GM12878 (cell line): ENCODE measurements at regions not wholly inside any gene's neighbourhood (a gene's known extent, or its start where the extent isn't known, plus 50 kb on each side); places are given as distances from the start of the nearest gene placed in this dataset.

Source experiments
- ATAC-seq: fragments of 200-7000 bp; cut with Tn5 transposase; 3 replicates; pipeline ENCODE4 v1.9.1; 2020; ENCODE audit warnings: mild to moderate bottlenecking, moderate library complexity
- BruUV-seq: library from RNA; stranded (reverse); fragments of 400-500 nt; replicated peaks from 2 replicates; lab custom pipeline; 2021; lab: Mats Ljungman, UMichigan
- CTCF ChIA-PET: fragments of 300-600 bp; sonication (Branson Sonifier 250); formaldehyde crosslinking; extraction: SDS; loops from one replicate; lab custom pipeline; 2021; ENCODE audit warnings: inconsistent platforms; lab: Yijun Ruan, JAX
- POLR2A ChIA-PET: fragments of 350-600 bp; formaldehyde crosslinking; extraction: SDS; loops from one replicate; lab custom pipeline; 2021; ENCODE audit warnings: inconsistent platforms; lab: Charles Lee
- RAD21 ChIA-PET: fragments of 300-600 bp; sonication (Branson Sonifier 250); formaldehyde crosslinking; loops from one replicate; lab custom pipeline; 2023; ENCODE audit warnings: antibody characterized with exemption; ENCODE audit not compliant: unreplicated experiment; lab: Charles Lee
- SMC1A ChIA-PET: fragments of 300-600 bp; sonication (Branson Sonifier 250); formaldehyde crosslinking; loops from one replicate; lab custom pipeline; 2023; ENCODE audit not compliant: unreplicated experiment, uncharacterized antibody; lab: Charles Lee
- DNase-seq: peaks from one replicate; pipeline ENCODE4 v3.0.0-alpha.2; 2011; ENCODE audit warnings: low read depth, low spot score
- FAIRE-seq: peaks from 3 replicates; lab custom pipeline; 2011; peaks lifted over from hg19 to GRCh38; lab: Jason Lieb, UNC
- H2AFZ ChIP-seq: 2 replicates; pipeline ENCODE4 v1.6.0; 2011; ENCODE audit warnings: low read depth, low read length, control low read depth; ENCODE audit not compliant: control insufficient read depth
- H3K27ac ChIP-seq: 2 replicates; pipeline ENCODE4 v1.5.1; 2011; ENCODE audit warnings: control low read depth; ENCODE audit not compliant: control insufficient read depth, insufficient read depth
- H3K27me3 ChIP-seq, 2 experiments: replicated peaks in 1 of 2; 2 replicates each; pipeline versions ENCODE4 v1.6.0 to v1.6.1; 2011; ENCODE audit warnings: low read length in 1 of 2; ENCODE audit not compliant: control insufficient read depth in 2 of 2, insufficient read depth in 2 of 2
- H3K36me3 ChIP-seq, 2 experiments: 2 replicates each; pipeline ENCODE4 v1.5.1; 2011; ENCODE audit warnings: low read length in 1 of 2; ENCODE audit not compliant: control insufficient read depth in 2 of 2, insufficient read depth in 2 of 2
- H3K4me1 ChIP-seq: 2 replicates; pipeline ENCODE4 v1.6.1; 2011; ENCODE audit warnings: mild to moderate bottlenecking, low read length, moderate library complexity, mixed read lengths; ENCODE audit not compliant: control insufficient read depth, insufficient read depth
- H3K4me2 ChIP-seq: 2 replicates; pipeline ENCODE4 v1.6.0; 2011; ENCODE audit warnings: control low read depth; ENCODE audit not compliant: control insufficient read depth, insufficient read depth
- H3K4me3 ChIP-seq: fragments of 200-600 bp; sonication (generic); 2 replicates; pipeline ENCODE4 v1.5.1; 2016
- H3K79me2 ChIP-seq: 2 replicates; pipeline ENCODE4 v1.6.0; 2011; ENCODE audit warnings: low read length; ENCODE audit not compliant: control insufficient read depth, insufficient read depth
- H3K9ac ChIP-seq: 2 replicates; pipeline ENCODE4 v1.8.0; 2011; ENCODE audit warnings: low read length, control low read depth, mixed read lengths; ENCODE audit not compliant: control insufficient read depth, insufficient read depth
- H3K9me3 ChIP-seq: replicated peaks from 3 replicates; pipeline ENCODE4 v1.5.1; 2011; ENCODE audit warnings: mild to moderate bottlenecking, low read length; ENCODE audit not compliant: control insufficient read depth, insufficient read depth
- H4K20me1 ChIP-seq: 2 replicates; pipeline ENCODE4 v1.6.0; 2011; ENCODE audit not compliant: control insufficient read depth, insufficient read depth
- BCL11A ChIP-seq: IDR thresholded peaks from 2 replicates; pipeline ENCODE4 v1.6.1; 2011; ENCODE audit warnings: low read depth, low read length
- CBFB ChIP-seq: IDR thresholded peaks from 2 replicates; pipeline ENCODE4 v1.6.1; 2016; ENCODE audit warnings: antibody characterized with exemption, low read depth
- EED ChIP-seq: sonication (generic); IDR thresholded peaks from 2 replicates; pipeline ENCODE4 v1.6.1; 2016; ENCODE audit warnings: antibody characterized with exemption, low read depth
- GABPA ChIP-seq: IDR thresholded peaks from 2 replicates; pipeline ENCODE4 v1.6.1; 2014; ENCODE audit warnings: antibody characterized with exemption, low read depth, mild to moderate bottlenecking, inconsistent platforms
- HDGF ChIP-seq: fragments of 450-650 bp; IDR thresholded peaks from 2 replicates; pipeline ENCODE4 v1.6.1; 2016; ENCODE audit warnings: antibody characterized with exemption
- KLF5 ChIP-seq: fragments of 450-650 bp; IDR thresholded peaks from 2 replicates; pipeline ENCODE4 v1.6.1; 2014; ENCODE audit warnings: mild to moderate bottlenecking; ENCODE audit not compliant: partially characterized antibody
- NFXL1 ChIP-seq: fragments of 450-650 bp; IDR thresholded peaks from 2 replicates; pipeline ENCODE4 v1.6.1; 2017; ENCODE audit warnings: antibody characterized with exemption, mild to moderate bottlenecking, borderline replicate concordance
- PAX5 ChIP-seq: IDR thresholded peaks from 2 replicates; pipeline ENCODE4 v1.6.1; 2011; ENCODE audit warnings: low read depth, low read length, borderline replicate concordance
- PML ChIP-seq: IDR thresholded peaks from 2 replicates; pipeline ENCODE4 v1.6.1; 2012; ENCODE audit warnings: low read length, inconsistent platforms
- POLR2AphosphoS2 ChIP-seq: IDR thresholded peaks from 2 replicates; pipeline ENCODE4 v1.6.1; 2011; ENCODE audit warnings: low read depth, mild to moderate bottlenecking, low read length, improper control_type of control experiment, moderate library complexity
- RAD51 ChIP-seq: fragments of 450-650 bp; IDR thresholded peaks from 2 replicates; pipeline ENCODE4 v1.6.1; 2016; ENCODE audit warnings: moderate library complexity, mild to moderate bottlenecking, inconsistent platforms
- SREBF2 ChIP-seq: IDR thresholded peaks from 2 replicates; pipeline ENCODE4 v1.6.1; 2012; ENCODE audit warnings: mild to moderate bottlenecking, low read length
- TARDBP ChIP-seq: IDR thresholded peaks from 2 replicates; pipeline ENCODE4 v1.6.1; 2016; ENCODE audit warnings: borderline replicate concordance
- ZBTB11 ChIP-seq: fragments of 450-650 bp; formaldehyde crosslinking; IDR thresholded peaks from 2 replicates; pipeline ENCODE4 v1.5.0; 2022; ENCODE audit warnings: mild to moderate bottlenecking, missing genetic modification characterization
- ZNF207 ChIP-seq: fragments of 450-650 bp; IDR thresholded peaks from 2 replicates; pipeline ENCODE4 v1.6.1; 2014; ENCODE audit warnings: antibody characterized with exemption, mild to moderate bottlenecking, borderline replicate concordance
- ZNF384 ChIP-seq: IDR thresholded peaks from 2 replicates; pipeline ENCODE4 v1.6.1; 2012; ENCODE audit warnings: low read depth, mild to moderate bottlenecking, low read length, improper control_type of control experiment, borderline replicate concordance
- WGBS: methylation state at CpG from one replicate; pipeline ENCODE4 v1.1.6; 2016; ENCODE audit warnings: low lambda C conversion rate; ENCODE audit not compliant: insufficient replicate concordance, insufficient coverage; ENCODE audit errors: missing lambda C conversion rate; 5-methylcytosine and 5-hydroxymethylcytosine counted together
- in situ Hi-C: fragments of 300-500 bp; cut with MboI; formaldehyde crosslinking; loops from 9 replicates; pipeline ENCODE4 v1.14.3; 2018; ENCODE audit warnings: mixed read lengths
- intact Hi-C: fragments of 100-400 bp; cut with micrococcal nuclease; formaldehyde crosslinking; loops from one replicate; pipeline ENCODE4 v1.14.2; 2022; ENCODE audit not compliant: unreplicated experiment
- TF ChIP-seq, protein P1 (sequence below): fragments of 450-650 bp; IDR thresholded peaks from 2 replicates; pipeline ENCODE4 v1.6.1; 2017; ENCODE audit warnings: mild to moderate bottlenecking, moderate library complexity

DNA sequence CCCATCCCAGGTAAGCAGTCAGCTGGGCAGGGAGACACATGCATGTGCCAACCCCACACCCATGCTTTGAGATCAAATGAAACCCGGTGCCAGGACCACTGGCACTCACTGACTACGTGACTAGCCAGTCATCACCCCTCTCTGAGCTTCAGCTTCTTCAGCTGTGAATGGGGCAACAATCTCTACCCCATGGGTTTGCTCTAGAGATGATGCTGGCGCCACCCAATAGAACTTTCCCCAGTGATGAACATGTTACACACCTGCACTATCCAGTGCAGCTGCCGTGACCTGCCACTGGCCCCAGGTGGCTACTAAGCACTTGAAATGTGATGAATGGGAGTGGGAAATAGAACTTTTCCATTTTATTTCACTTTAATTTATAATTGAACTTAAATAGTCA, 70.3 kb downstream of the PITPNM2 start:
- in situ Hi-C loops: no loop called here
- no peak overlapping the region for H3K4me3 ChIP-seq
- no TSS peak for BruUV-seq
- H3K9me3 ChIP-seq: no peaks in the 10 kb centered on the region
- no peak overlapping the region for H2AFZ ChIP-seq
- no peaks in the 10 kb centered on the region for H3K36me3 ChIP-seq
- ChIA-PET RAD21 (no interaction called here), CTCF (no interaction called here), SMC1A (interaction anchor here (1.1 kb wide), 1 partner anchor 50 kb away, joined by 3 read pairs; no protein-coding TSS in a partner anchor), POLR2A (no interaction called here)
- no peaks in the 10 kb centered on the region for H3K79me2 ChIP-seq
- ATAC-seq (no peak), DNase-seq (no peak), FAIRE-seq (no peak)
- WGBS: 76% methylated on average over 4 of the region's 4 CpGs
- no peak for TF ChIP-seq GABPA
- no peak for TF ChIP-seq NFXL1
- TF ChIP-seq TARDBP: no peak
- TF ChIP-seq KLF5: no peak
- TF ChIP-seq POLR2AphosphoS2: no peak
- TF ChIP-seq PAX5: no peak
- TF ChIP-seq ZBTB11 (CRISPR knock-in tag): no peak
- TF ChIP-seq HDGF: no peak
- no peak for TF ChIP-seq SREBF2
- TF ChIP-seq BCL11A: no peak
- TF ChIP-seq, protein P1, sequence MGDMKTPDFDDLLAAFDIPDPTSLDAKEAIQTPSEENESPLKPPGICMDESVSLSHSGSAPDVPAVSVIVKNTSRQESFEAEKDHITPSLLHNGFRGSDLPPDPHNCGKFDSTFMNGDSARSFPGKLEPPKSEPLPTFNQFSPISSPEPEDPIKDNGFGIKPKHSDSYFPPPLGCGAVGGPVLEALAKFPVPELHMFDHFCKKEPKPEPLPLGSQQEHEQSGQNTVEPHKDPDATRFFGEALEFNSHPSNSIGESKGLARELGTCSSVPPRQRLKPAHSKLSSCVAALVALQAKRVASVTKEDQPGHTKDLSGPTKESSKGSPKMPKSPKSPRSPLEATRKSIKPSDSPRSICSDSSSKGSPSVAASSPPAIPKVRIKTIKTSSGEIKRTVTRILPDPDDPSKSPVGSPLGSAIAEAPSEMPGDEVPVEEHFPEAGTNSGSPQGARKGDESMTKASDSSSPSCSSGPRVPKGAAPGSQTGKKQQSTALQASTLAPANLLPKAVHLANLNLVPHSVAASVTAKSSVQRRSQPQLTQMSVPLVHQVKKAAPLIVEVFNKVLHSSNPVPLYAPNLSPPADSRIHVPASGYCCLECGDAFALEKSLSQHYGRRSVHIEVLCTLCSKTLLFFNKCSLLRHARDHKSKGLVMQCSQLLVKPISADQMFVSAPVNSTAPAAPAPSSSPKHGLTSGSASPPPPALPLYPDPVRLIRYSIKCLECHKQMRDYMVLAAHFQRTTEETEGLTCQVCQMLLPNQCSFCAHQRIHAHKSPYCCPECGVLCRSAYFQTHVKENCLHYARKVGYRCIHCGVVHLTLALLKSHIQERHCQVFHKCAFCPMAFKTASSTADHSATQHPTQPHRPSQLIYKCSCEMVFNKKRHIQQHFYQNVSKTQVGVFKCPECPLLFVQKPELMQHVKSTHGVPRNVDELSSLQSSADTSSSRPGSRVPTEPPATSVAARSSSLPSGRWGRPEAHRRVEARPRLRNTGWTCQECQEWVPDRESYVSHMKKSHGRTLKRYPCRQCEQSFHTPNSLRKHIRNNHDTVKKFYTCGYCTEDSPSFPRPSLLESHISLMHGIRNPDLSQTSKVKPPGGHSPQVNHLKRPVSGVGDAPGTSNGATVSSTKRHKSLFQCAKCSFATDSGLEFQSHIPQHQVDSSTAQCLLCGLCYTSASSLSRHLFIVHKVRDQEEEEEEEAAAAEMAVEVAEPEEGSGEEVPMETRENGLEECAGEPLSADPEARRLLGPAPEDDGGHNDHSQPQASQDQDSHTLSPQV: no peak
- TF ChIP-seq EED: no peak
- no peak for TF ChIP-seq CBFB
- TF ChIP-seq PML: no peak
- no peak for TF ChIP-seq ZNF384
- no peak for TF ChIP-seq RAD51
- no peak for TF ChIP-seq ZNF207
- no peak overlapping the region for H3K9ac ChIP-seq
- intact Hi-C loops: no loop called here
- H3K27me3 ChIP-seq: no peaks in the 10 kb centered on the region
- peaks cover 33% of the 10 kb centered on the region for H3K4me1 ChIP-seq
- no peaks in the 10 kb centered on the region for H4K20me1 ChIP-seq
- no peak overlapping the region for H3K27ac ChIP-seq
- no peak overlapping the region for H3K4me2 ChIP-seq
